ENCODE measurements at regions not wholly inside any gene's neighbourhood (a gene's known extent, or its start where the extent isn't known, plus 50 kb on each side); places are given as distances from the start of the nearest gene placed in this dataset.

DNA sequence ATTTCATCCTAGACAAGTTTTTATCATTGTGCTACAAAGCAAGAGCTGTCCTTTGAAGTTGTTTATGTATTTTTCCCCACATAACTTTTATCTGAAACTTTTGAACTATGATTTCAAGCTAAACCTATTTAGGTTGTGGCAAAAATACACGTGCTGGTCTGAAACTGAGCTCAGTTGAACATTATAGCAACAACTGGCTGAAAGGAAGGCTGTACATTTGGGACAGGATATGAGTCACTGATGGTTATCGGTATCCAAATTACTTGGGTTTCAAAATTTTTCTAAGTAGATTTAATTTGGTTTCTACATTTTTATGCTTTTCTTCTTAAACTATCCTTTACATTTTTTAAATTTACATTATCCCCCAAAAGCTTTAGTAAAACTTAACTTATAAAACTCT, 627.3 kb upstream of the NUDT12 start:
- no peaks in the 10 kb centered on the region for H3K36me3 ChIP-seq (ENCODE audit: control insufficient read depth in 3 of 3, insufficient read depth in 3 of 3, low read length in 3 of 3)
- H3K4me1 ChIP-seq (ENCODE audit: control insufficient read depth in 3 of 3, insufficient read depth in 3 of 3, low read length in 3 of 3): peaks cover 0 to 20% (median 13%) of the 10 kb centered on the region in 3 donors
- H3K9me3 ChIP-seq (ENCODE audit: control insufficient read depth in 3 of 3, low read length in 3 of 3): no peaks in the 10 kb centered on the region

DNA sequence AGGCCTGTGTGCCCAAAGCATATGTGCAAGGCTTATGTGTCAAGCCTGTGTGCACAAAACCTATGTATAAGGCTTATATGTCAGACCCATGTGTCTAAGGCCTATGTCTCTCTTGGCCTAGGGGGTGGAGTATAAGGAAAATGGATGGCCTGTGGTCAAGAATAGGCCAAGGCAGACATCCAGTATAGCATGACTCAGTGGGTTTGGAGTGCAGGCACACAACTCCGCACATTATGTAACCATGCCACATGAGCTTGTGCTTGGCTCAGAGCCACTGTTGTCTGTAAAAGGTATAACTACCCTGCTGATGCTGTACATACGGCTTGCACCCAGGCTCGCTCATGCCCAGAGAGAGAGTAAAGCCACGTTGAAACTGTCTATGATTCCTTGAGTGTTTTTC, 626.4 kb upstream of the NUDT12 start:
- Histone ChIP-seq H3K9ac (ENCODE audit: low read depth in 1 of 3, low read length in 3 of 3) (no peak overlapping the region), H3K27ac (ENCODE audit: low read depth, low read length) (no peak overlapping the region), H3K9me3 (ENCODE audit: control insufficient read depth in 3 of 3, low read length in 3 of 3) (no peaks in the 10 kb centered on the region), H3K4me1 (ENCODE audit: control insufficient read depth in 3 of 3, insufficient read depth in 3 of 3, low read length in 3 of 3) (peaks cover 0 to 20% (median 13%) of the 10 kb centered on the region in 3 donors), H3K36me3 (ENCODE audit: control insufficient read depth in 3 of 3, insufficient read depth in 3 of 3, low read length in 3 of 3) (no peaks in the 10 kb centered on the region), H3K27me3 (ENCODE audit: control insufficient read depth in 3 of 3, insufficient read depth in 3 of 3, low read length in 3 of 3) (no peaks in the 10 kb centered on the region), H3K4me3 (ENCODE audit: low read length in 3 of 3) (no peak overlapping the region)

More for the DNA sequence above, 627.3 kb upstream of the NUDT12 start:
- Histone ChIP-seq H3K27me3 (ENCODE audit: control insufficient read depth in 3 of 3, insufficient read depth in 3 of 3, low read length in 3 of 3) (no peaks in the 10 kb centered on the region), H3K27ac (ENCODE audit: low read depth, low read length) (no peak overlapping the region), H3K9ac (ENCODE audit: low read depth in 1 of 3, low read length in 3 of 3) (no peak overlapping the region), H3K4me3 (ENCODE audit: low read length in 3 of 3) (no peak overlapping the region)

DNA sequence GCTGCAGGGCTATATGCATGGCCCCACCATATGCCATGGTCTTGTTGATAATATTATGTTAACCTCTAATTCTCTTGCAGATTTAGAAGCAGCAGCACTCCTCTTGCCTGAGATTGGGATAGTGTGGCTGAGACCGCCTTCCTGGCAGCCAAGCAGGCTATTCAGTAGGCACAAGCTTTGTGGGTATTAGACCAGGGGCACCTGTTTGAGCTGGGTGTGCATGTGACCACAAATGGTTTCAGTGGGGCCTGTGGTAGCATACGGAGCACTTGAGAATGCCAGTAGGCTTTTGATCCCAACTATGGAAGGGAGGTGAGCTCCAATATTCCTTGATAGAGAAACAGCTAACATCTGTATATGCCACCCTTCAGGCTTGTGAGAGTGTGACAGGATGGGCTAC, 625.1 kb upstream of the NUDT12 start:
- H3K27ac ChIP-seq (ENCODE audit: low read depth, low read length): no peak overlapping the region
- no peaks in the 10 kb centered on the region for H3K9me3 ChIP-seq (ENCODE audit: control insufficient read depth in 3 of 3, low read length in 3 of 3)
- peaks cover 0 to 20% (median 13%) of the 10 kb centered on the region in 3 donors for H3K4me1 ChIP-seq (ENCODE audit: control insufficient read depth in 3 of 3, insufficient read depth in 3 of 3, low read length in 3 of 3)
- no peak overlapping the region for H3K9ac ChIP-seq (ENCODE audit: low read depth in 1 of 3, low read length in 3 of 3)
- no peak overlapping the region for H3K4me3 ChIP-seq (ENCODE audit: low read length in 3 of 3)
- H3K36me3 ChIP-seq (ENCODE audit: control insufficient read depth in 3 of 3, insufficient read depth in 3 of 3, low read length in 3 of 3): no peaks in the 10 kb centered on the region
- no peaks in the 10 kb centered on the region for H3K27me3 ChIP-seq (ENCODE audit: control insufficient read depth in 3 of 3, insufficient read depth in 3 of 3, low read length in 3 of 3)

DNA sequence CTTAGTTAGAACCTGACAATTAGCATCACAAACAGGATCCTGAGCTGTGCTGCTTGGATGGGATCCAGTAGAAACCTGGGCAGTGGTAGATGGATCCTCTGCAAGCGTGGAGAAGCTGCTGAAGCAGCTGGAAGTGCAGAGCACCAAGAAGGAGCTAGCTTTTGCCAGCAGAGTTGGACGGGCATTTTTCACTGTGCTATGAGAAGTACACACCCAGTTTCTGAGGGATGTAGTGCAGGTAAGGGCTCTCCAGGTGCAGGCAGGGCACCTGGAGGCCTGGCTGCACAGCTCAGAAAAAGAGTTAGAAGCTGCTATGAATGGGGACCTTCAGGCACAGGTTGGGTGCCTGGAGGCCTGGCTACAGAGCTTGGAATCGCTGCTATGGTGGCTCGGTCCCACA, 623.9 kb upstream of the NUDT12 start:
- no peaks in the 10 kb centered on the region for H3K27me3 ChIP-seq (ENCODE audit: control insufficient read depth in 3 of 3, insufficient read depth in 3 of 3, low read length in 3 of 3)
- H3K4me1 ChIP-seq (ENCODE audit: control insufficient read depth in 3 of 3, insufficient read depth in 3 of 3, low read length in 3 of 3): peaks cover 0 to 20% (median 13%) of the 10 kb centered on the region in 3 donors
- H3K9ac ChIP-seq (ENCODE audit: low read depth in 1 of 3, low read length in 3 of 3): no peak overlapping the region
- H3K9me3 ChIP-seq (ENCODE audit: control insufficient read depth in 3 of 3, low read length in 3 of 3): no peaks in the 10 kb centered on the region
- peak overlapping the region; percentile 59 for H3K27ac ChIP-seq (ENCODE audit: low read depth, low read length)
- no peak overlapping the region for H3K4me3 ChIP-seq (ENCODE audit: low read length in 3 of 3)
- no peaks in the 10 kb centered on the region for H3K36me3 ChIP-seq (ENCODE audit: control insufficient read depth in 3 of 3, insufficient read depth in 3 of 3, low read length in 3 of 3)

DNA sequence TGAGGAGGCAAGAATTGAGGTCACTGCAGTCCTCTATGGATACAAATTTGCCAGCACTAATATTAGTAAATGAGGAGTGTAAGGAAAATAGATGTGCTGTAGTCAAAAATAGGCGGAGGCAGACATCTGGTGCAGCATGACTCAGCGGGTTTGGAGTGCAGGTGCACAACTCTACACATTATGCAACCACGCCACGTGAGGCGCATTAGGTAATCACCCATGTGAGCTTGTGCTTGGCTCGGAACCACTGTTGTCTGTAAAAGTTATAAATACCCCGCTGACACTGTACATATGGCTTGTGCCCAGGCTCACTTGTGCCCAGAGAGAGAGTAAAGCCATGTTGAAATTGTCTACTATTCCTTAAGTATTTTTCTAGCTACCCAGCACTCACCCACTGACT, 623.5 kb upstream of the NUDT12 start:
- Histone ChIP-seq H3K4me1 (ENCODE audit: control insufficient read depth in 3 of 3, insufficient read depth in 3 of 3, low read length in 3 of 3) (peaks cover 0 to 20% (median 13%) of the 10 kb centered on the region in 3 donors), H3K4me3 (ENCODE audit: low read length in 3 of 3) (no peak overlapping the region), H3K27ac (ENCODE audit: low read depth, low read length) (peak overlapping the region; percentile 73), H3K9ac (ENCODE audit: low read depth in 1 of 3, low read length in 3 of 3) (no peak overlapping the region), H3K27me3 (ENCODE audit: control insufficient read depth in 3 of 3, insufficient read depth in 3 of 3, low read length in 3 of 3) (no peaks in the 10 kb centered on the region), H3K36me3 (ENCODE audit: control insufficient read depth in 3 of 3, insufficient read depth in 3 of 3, low read length in 3 of 3) (no peaks in the 10 kb centered on the region), H3K9me3 (ENCODE audit: control insufficient read depth in 3 of 3, low read length in 3 of 3) (no peaks in the 10 kb centered on the region)

DNA sequence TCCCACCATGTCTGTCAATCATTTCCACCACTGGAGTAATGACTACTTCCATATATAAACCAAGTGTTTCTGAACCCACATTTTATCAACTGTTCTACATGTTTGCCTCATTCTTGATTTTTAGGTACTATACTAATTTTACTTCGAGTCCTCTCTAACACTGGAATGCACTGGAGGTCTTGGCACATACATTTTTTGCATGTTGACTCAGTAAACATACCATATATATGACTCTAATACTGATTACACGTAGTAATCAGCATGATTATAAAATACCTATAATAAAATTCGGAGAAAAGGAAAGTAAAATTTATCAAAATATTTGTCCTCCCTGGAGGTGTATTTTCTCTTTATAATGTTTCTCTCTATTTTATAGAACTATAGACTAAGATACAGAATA, 621.7 kb upstream of the NUDT12 start:
- Histone ChIP-seq H3K9me3 (ENCODE audit: control insufficient read depth in 3 of 3, low read length in 3 of 3) (peaks cover 0 to under 1% (median 0%) of the 10 kb centered on the region in 3 donors), H3K36me3 (ENCODE audit: control insufficient read depth in 3 of 3, insufficient read depth in 3 of 3, low read length in 3 of 3) (no peaks in the 10 kb centered on the region), H3K4me1 (ENCODE audit: control insufficient read depth in 3 of 3, insufficient read depth in 3 of 3, low read length in 3 of 3) (peaks cover 0 to 20% (median 13%) of the 10 kb centered on the region in 3 donors), H3K9ac (ENCODE audit: low read depth in 1 of 3, low read length in 3 of 3) (no peak overlapping the region), H3K27me3 (ENCODE audit: control insufficient read depth in 3 of 3, insufficient read depth in 3 of 3, low read length in 3 of 3) (no peaks in the 10 kb centered on the region), H3K4me3 (ENCODE audit: low read length in 3 of 3) (no peak overlapping the region), H3K27ac (ENCODE audit: low read depth, low read length) (no peak overlapping the region)

DNA sequence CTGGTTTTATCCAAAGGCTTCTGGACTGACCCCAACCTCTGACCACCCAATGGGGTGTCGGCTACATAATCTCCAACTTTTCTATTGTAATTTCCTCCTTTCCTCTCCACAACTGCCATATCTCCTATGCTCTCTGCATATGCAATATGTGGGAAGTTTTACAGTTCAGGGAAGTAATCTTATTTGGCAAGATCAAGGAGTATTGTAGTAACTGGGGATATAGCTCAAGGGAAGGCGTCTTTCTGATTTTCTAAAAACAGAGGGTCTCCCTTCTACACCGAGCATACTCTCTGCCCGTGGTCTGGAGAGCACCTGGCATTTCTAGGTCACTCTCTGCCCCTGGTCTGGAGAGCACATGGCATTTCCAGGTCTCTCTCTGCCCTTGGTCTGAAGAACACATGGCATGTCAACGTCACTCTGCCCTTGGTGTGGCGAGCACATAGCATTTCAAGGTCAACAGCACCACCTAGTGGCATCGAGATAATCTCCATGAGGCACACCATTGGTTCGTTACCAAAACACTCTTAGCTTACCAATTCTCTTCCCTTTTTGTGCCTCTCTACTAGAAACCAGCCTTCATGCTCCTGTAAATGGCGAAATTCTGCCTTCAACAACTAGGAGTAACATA, 616.4 kb upstream of the NUDT12 start:
- no peaks in the 10 kb centered on the region for H3K27me3 ChIP-seq (ENCODE audit: control insufficient read depth in 3 of 3, insufficient read depth in 3 of 3, low read length in 3 of 3)
- H3K27ac ChIP-seq (ENCODE audit: low read depth, low read length): no peak overlapping the region
- no peaks in the 10 kb centered on the region for H3K36me3 ChIP-seq (ENCODE audit: control insufficient read depth in 3 of 3, insufficient read depth in 3 of 3, low read length in 3 of 3)
- H3K4me1 ChIP-seq (ENCODE audit: control insufficient read depth in 3 of 3, insufficient read depth in 3 of 3, low read length in 3 of 3): no peaks in the 10 kb centered on the region
- peak overlapping the region in 1 of 3 donors; percentile 16 for H3K4me3 ChIP-seq (ENCODE audit: low read length in 3 of 3)
- H3K9ac ChIP-seq (ENCODE audit: low read depth in 1 of 3, low read length in 3 of 3): no peak overlapping the region
- peaks cover 0 to 4% (median 2%) of the 10 kb centered on the region in 3 donors for H3K9me3 ChIP-seq (ENCODE audit: control insufficient read depth in 3 of 3, low read length in 3 of 3)

DNA sequence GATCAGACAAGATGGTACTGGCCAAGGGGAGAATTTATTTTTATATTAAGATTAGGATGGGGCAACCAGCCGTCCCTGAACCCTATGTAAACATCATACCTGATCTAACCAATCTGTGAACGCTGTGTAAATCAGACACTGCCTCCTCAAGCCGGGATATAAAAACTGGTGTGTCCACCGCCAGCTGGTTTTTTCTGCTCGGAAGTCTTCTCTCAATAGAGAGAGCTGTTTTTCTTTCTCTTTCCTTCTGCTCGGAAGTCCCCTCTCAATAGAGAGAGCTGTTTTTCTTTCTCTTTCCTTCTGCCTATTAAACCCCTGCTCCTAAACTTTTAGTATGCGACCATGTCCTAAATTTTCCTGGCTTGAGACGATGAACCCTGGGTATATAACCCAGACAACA, 615.5 kb upstream of the NUDT12 start:
- Histone ChIP-seq H3K27ac (ENCODE audit: low read depth, low read length) (no peak overlapping the region), H3K4me1 (ENCODE audit: control insufficient read depth in 3 of 3, insufficient read depth in 3 of 3, low read length in 3 of 3) (no peaks in the 10 kb centered on the region), H3K36me3 (ENCODE audit: control insufficient read depth in 3 of 3, insufficient read depth in 3 of 3, low read length in 3 of 3) (no peaks in the 10 kb centered on the region), H3K4me3 (ENCODE audit: low read length in 3 of 3) (no peak overlapping the region), H3K9me3 (ENCODE audit: control insufficient read depth in 3 of 3, low read length in 3 of 3) (peaks cover 0 to 4% (median 2%) of the 10 kb centered on the region in 3 donors), H3K27me3 (ENCODE audit: control insufficient read depth in 3 of 3, insufficient read depth in 3 of 3, low read length in 3 of 3) (no peaks in the 10 kb centered on the region), H3K9ac (ENCODE audit: low read depth in 1 of 3, low read length in 3 of 3) (no peak overlapping the region)

DNA sequence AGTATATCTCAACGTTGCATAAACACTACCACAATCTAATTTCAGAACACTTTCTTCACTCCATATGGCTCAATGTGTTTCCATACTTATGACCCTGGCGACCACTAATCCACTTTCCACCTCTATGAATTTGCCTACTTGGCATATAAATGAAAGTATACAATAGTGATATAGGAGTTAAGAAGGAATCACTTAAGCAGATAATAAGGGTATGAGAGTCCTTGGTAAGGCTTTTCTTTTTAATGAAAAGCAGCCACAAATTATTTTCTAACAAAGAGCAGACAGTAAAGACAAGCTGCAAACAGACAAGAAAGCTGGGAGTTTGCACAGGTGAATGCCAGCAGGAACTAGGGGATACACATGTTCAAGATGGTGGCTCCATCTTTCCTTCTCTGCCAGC, 615.1 kb upstream of the NUDT12 start:
- H3K27me3 ChIP-seq (ENCODE audit: control insufficient read depth in 3 of 3, insufficient read depth in 3 of 3, low read length in 3 of 3): no peaks in the 10 kb centered on the region
- H3K27ac ChIP-seq (ENCODE audit: low read depth, low read length): no peak overlapping the region
- peaks cover 0 to 4% (median 2%) of the 10 kb centered on the region in 3 donors for H3K9me3 ChIP-seq (ENCODE audit: control insufficient read depth in 3 of 3, low read length in 3 of 3)
- no peaks in the 10 kb centered on the region for H3K36me3 ChIP-seq (ENCODE audit: control insufficient read depth in 3 of 3, insufficient read depth in 3 of 3, low read length in 3 of 3)
- H3K9ac ChIP-seq (ENCODE audit: low read depth in 1 of 3, low read length in 3 of 3): no peak overlapping the region
- no peak overlapping the region for H3K4me3 ChIP-seq (ENCODE audit: low read length in 3 of 3)
- H3K4me1 ChIP-seq (ENCODE audit: control insufficient read depth in 3 of 3, insufficient read depth in 3 of 3, low read length in 3 of 3): no peaks in the 10 kb centered on the region

DNA sequence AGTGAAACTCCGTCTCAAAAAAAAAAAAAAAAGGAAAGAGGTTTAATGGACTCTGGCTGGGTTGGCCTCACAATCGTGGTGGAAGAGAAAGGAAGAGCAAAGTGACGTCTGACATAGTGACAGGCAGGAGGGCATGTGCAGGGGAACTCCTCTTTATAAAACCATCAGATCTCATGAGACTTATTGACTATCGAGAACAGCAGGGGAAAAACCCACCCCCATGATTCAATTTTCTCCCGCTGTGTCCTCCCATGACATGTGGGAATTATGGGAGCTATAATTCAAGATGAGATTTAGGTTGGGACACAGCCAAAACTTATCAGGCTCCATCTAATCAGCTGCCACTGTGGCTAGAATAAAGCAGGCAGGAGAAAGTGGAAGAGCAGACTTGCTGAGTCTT, 610.4 kb upstream of the NUDT12 start:
- Histone ChIP-seq H3K9ac (ENCODE audit: low read depth in 1 of 3, low read length in 3 of 3) (no peak overlapping the region), H3K4me3 (ENCODE audit: low read length in 3 of 3) (no peak overlapping the region), H3K27me3 (ENCODE audit: control insufficient read depth in 3 of 3, insufficient read depth in 3 of 3, low read length in 3 of 3) (no peaks in the 10 kb centered on the region), H3K36me3 (ENCODE audit: control insufficient read depth in 3 of 3, insufficient read depth in 3 of 3, low read length in 3 of 3) (no peaks in the 10 kb centered on the region), H3K9me3 (ENCODE audit: control insufficient read depth in 3 of 3, low read length in 3 of 3) (no peaks in the 10 kb centered on the region), H3K27ac (ENCODE audit: low read depth, low read length) (no peak overlapping the region), H3K4me1 (ENCODE audit: control insufficient read depth in 3 of 3, insufficient read depth in 3 of 3, low read length in 3 of 3) (no peaks in the 10 kb centered on the region)
